ENCODE measurements at regions not wholly inside any gene's neighbourhood (a gene's known extent, or its start where the extent isn't known, plus 50 kb on each side); places are given as distances from the start of the nearest gene placed in this dataset.

DNA sequence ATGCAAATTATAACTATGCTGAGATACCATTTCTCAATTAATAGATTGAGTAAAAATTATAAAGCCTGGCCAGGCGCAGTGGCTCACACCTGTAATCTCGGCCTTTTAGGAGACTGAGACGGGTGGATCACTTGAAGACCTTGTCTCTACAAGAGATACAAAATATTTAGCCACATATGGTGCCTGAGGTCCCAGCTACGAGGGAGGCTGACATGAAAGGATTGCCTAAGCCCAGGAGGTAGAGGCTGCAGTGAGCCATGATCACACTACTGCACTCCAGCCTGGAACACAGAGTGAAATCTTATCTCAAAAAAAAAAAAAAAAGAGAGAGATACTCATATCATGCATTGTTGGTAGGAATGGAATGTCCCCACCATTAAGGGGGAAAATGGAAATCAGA lies 142.4 kb downstream of the RCN1 start:
- no peak for TF ChIP-seq ZFX (IDR thresholded peaks at IDR 0.05)
- TF ChIP-seq, protein P1, sequence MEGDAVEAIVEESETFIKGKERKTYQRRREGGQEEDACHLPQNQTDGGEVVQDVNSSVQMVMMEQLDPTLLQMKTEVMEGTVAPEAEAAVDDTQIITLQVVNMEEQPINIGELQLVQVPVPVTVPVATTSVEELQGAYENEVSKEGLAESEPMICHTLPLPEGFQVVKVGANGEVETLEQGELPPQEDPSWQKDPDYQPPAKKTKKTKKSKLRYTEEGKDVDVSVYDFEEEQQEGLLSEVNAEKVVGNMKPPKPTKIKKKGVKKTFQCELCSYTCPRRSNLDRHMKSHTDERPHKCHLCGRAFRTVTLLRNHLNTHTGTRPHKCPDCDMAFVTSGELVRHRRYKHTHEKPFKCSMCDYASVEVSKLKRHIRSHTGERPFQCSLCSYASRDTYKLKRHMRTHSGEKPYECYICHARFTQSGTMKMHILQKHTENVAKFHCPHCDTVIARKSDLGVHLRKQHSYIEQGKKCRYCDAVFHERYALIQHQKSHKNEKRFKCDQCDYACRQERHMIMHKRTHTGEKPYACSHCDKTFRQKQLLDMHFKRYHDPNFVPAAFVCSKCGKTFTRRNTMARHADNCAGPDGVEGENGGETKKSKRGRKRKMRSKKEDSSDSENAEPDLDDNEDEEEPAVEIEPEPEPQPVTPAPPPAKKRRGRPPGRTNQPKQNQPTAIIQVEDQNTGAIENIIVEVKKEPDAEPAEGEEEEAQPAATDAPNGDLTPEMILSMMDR (conservative IDR thresholded peaks at IDR 0.05): no peak
- H3K27ac ChIP-seq: no peak overlapping the region

DNA sequence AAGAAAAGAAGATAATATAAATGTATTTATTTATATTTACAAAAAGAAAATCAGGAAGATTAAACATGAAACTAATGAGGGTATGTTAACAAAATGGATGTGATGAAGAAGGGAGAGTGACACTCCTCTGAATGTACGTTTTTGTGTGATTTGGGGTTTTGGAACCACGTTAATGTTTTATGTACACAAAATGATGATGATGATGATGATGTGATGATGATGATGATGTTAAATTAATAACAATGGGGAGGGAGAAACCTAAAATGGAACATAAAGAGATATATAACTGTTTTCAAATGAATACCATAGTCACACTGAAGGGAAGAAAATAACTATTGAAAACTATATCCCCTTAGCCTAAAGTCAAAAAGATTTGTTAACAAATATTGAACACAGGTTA lies 143.1 kb downstream of the RCN1 start:
- no peak overlapping the region for H3K27ac ChIP-seq
- TF ChIP-seq ZFX (IDR thresholded peaks at IDR 0.05): no peak
- TF ChIP-seq, protein P1 (conservative IDR thresholded peaks at IDR 0.05): no peak

DNA sequence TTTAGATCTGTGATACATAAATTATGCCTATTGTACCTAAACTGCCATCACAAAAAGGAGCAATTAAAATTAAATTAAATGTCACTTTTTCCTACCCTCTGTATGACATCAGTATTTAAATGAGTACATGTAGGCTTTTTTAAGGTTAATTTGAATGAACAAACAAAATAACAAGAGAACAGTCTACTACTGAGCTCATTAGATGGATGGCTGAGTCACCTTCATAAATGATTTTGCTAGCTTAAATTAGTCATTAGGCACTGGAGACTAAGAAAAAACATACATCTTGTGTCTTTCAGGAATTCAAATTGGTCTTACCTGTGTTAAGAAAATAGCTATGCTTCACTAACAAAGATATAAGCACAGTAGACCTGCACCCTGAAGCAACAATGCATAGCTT lies 153.6 kb downstream of the RCN1 start:
- TF ChIP-seq, protein P1 (conservative IDR thresholded peaks at IDR 0.05): no peak
- TF ChIP-seq ZFX (IDR thresholded peaks at IDR 0.05): no peak
- H3K27ac ChIP-seq: no peak overlapping the region

DNA sequence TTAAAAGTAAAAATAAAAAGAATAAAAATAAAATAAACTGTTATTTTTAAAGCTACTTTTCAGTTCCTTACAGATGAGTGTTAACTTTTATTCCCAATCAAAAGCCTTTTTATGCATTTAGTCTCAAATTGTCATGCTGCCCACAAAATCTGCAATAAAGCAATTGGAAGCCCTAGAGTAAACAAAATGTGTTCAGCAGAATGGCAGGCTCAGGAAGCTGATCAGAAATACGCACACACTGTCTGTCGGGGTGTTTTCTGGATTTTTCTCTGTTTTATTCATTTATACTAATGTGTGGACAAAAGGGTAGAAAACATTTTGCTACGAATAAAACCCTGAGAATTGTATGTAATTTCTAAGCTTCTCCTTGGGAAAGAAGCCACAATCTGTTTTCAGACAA lies 162.8 kb downstream of the RCN1 start:
- TF ChIP-seq, protein P1 (conservative IDR thresholded peaks at IDR 0.05): no peak
- no peak for TF ChIP-seq ZFX (IDR thresholded peaks at IDR 0.05)
- no peak overlapping the region for H3K27ac ChIP-seq

DNA sequence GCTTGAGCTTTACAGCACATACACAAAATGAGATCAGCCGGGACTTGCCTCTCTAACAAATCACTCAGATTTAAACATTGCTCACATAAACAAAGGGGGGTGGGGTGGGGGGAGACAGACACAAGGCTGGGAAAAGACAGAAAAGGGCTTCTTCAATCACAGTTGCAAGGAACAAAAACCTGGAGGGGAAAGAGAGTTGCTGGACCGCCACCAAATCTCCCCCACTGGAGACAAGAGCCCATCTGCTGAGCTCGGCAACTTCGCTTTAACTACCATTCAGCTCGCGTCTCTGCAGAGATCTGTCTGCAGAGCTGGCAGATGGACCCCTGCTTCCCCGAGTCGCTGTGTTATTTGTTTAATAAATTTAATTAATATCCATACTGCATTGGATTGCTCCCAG lies 165.0 kb downstream of the RCN1 start:
- no peak overlapping the region for H3K27ac ChIP-seq
- TF ChIP-seq, protein P1 (conservative IDR thresholded peaks at IDR 0.05): no peak
- no peak for TF ChIP-seq ZFX (IDR thresholded peaks at IDR 0.05)

DNA sequence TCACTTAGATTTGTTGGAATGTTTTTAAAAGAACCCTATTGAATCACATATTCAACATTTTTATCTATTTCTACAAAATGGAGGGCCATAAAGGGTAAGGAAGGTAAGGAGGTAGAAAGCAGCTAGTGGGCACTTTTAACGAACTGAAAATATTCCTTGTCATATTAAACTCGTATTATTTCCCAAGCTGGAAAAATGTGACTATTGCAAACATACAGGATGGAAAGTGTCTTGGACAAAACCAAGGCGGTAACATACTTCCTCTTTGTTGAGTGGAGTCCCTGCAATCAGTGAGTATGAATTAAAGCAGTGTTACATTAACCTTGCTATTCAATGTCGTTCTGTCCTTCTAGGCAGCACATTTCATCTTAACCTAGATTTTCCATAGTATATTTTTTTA lies 165.6 kb downstream of the RCN1 start:
- TF ChIP-seq, protein P1 (conservative IDR thresholded peaks at IDR 0.05): no peak
- TF ChIP-seq ZFX (IDR thresholded peaks at IDR 0.05): no peak
- H3K27ac ChIP-seq: no peak overlapping the region

DNA sequence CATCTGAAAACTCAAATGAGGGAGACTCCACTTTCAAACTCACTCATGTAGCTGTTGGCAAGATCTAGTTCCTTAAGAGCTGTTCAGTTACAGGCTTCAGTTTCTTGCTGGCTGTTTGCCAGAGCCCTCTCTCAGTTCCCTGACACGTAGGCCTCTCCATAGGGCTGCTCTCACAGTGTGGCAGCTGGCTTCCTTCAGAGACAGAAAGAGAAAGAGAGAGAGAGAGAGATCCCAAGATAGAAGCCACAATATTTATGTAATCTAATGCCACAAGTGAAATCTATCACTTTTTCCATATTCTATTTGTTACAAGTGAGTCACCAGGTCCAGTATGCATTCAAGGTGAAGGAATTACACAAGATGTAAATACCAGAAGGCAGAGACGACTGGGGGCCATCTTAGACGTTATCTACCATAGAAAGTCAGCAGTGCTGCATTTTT lies 168.8 kb downstream of the RCN1 start:
- no peak overlapping the region for H3K27ac ChIP-seq
- TF ChIP-seq, protein P1 (conservative IDR thresholded peaks at IDR 0.05): no peak
- no peak for TF ChIP-seq ZFX (IDR thresholded peaks at IDR 0.05)

Measured in C4-2B (cell line).